ELR (cell line): ENCODE measurements at regions not wholly inside any gene's neighbourhood (a gene's known extent, or its start where the extent isn't known, plus 50 kb on each side); places are given as distances from the start of the nearest gene placed in this dataset.
A peak's percentile ranks its signal among the peaks of the same experiment; 100 is the strongest.

Experiments used
- DNase-seq: peaks from one replicate; pipeline ENCODE4 v3.0.0-alpha.2; 2015; ENCODE audit warnings: low read depth

GRCh38 chr11:116473206-116473769 lies 299.5 kb downstream of the BUD13 start:
- DNase-seq = no peak

- DNase-seq = no peak
Observed at GRCh38 chr11:116472651-116473050, 300.1 kb downstream of the BUD13 start.

- peak; percentile 40 for DNase-seq
Observed at GRCh38 chr11:116471608-116472256, 301.1 kb downstream of the BUD13 start.

GRCh38 chr11:116468699-116469098 lies 304.1 kb downstream of the BUD13 start:
- DNase-seq = no peak

- DNase-seq = peak; percentile 1
Observed at GRCh38 chr11:116467823-116468222, 305.0 kb downstream of the BUD13 start.

- no peak for DNase-seq
Observed at GRCh38 chr11:116466801-116467200, 306.0 kb downstream of the BUD13 start.

GRCh38 chr11:116466191-116466590 lies 306.6 kb downstream of the BUD13 start:
- DNase-seq = no peak

GRCh38 chr11:116465056-116465455 lies 307.7 kb downstream of the BUD13 start:
- no peak for DNase-seq

GRCh38 chr11:116461789-116462188 lies 311.0 kb downstream of the BUD13 start:
- DNase-seq = peak; percentile 13

GRCh38 chr11:116460156-116460920 lies 312.4 kb downstream of the BUD13 start:
- no peak for DNase-seq

GRCh38 chr11:116459185-116460045 lies 313.4 kb downstream of the BUD13 start:
- no peak for DNase-seq

- DNase-seq = no peak
Observed at GRCh38 chr11:116458546-116458945, 314.2 kb downstream of the BUD13 start.

GRCh38 chr11:116457336-116458007 lies 315.3 kb downstream of the BUD13 start:
- no peak for DNase-seq

- DNase-seq = no peak
Observed at GRCh38 chr11:116454951-116455350, 317.8 kb downstream of the BUD13 start.

- peak; percentile 46 for DNase-seq
Observed at GRCh38 chr11:116454020-116454645, 318.7 kb downstream of the BUD13 start.

- DNase-seq = no peak
Observed at GRCh38 chr11:116452461-116452860, 320.3 kb downstream of the BUD13 start.

GRCh38 chr11:116449522-116449921 lies 323.3 kb downstream of the BUD13 start:
- DNase-seq = no peak

GRCh38 chr11:116446048-116446941 lies 326.5 kb downstream of the BUD13 start:
- no peak for DNase-seq

GRCh38 chr11:116445108-116446047 lies 327.4 kb downstream of the BUD13 start:
- DNase-seq = no peak
